K562 (cell line): ENCODE measurements at regions not wholly inside any gene's neighbourhood (a gene's known extent, or its start where the extent isn't known, plus 50 kb on each side); places are given as distances from the start of the nearest gene placed in this dataset.

ENCODE experiments used
- ATAC-seq: fragments of 200-7000 bp; cut with Tn5 transposase; 3 replicates; pipeline ENCODE4 v1.9.1; 2020; ENCODE audit warnings: moderate library complexity
- BruUV-seq: library from RNA; stranded (reverse); fragments of 400-500 nt; replicated peaks from 2 replicates; lab custom pipeline; 2021; lab: Mats Ljungman, UMichigan
- CTCF ChIA-PET: fragments of 300-600 bp; formaldehyde crosslinking; extraction: SDS; loops from one replicate; lab custom pipeline; 2021; ENCODE audit warnings: low intra/inter-chr PET ratio; lab: Yijun Ruan, JAX
- POLR2A ChIA-PET: fragments of 300-600, 350-650 bp; sonication (Branson Sonifier 250); formaldehyde crosslinking; extraction: SDS; loops from one replicate; lab custom pipeline; 2021; ENCODE audit warnings: antibody characterized with exemption, inconsistent platforms; lab: Yijun Ruan, JAX
- DNase-seq, 4 experiments: peaks; one replicate each; pipeline versions ENCODE4 v3.0.0 to v3.0.0-alpha.2; 2011 to 2018; ENCODE audit warnings: low spot score in 3 of 4, mixed read lengths in 3 of 4; ENCODE audit errors: extremely low read depth in 1 of 4
- FAIRE-seq: peaks from 2 replicates; lab custom pipeline; 2011; peaks lifted over from hg19 to GRCh38; lab: Jason Lieb, UNC
- H2AFZ ChIP-seq: 2 replicates; pipeline ENCODE4 v1.6.0; 2011; ENCODE audit warnings: low read depth, low read length, control low read depth, inconsistent platforms
- H3K27ac ChIP-seq: fragments of 200-600 bp; 3 replicates; pipeline ENCODE4 v1.8.0; 2011; ENCODE audit warnings: low read depth, mild to moderate bottlenecking, control low read depth, inconsistent platforms, low read length, moderate library complexity, mixed read lengths; ENCODE audit errors: extremely low read depth
- H3K27me3 ChIP-seq, 2 experiments: fragments of 300-600 bp in 1 of 2; 2 replicates in 1 of 2; 3 replicates in 1 of 2; pipeline versions ENCODE4 v1.6.0 to v1.8.0; 2011; ENCODE audit warnings: inconsistent platforms in 2 of 2, low read length in 2 of 2, mild to moderate bottlenecking in 1 of 2, mixed read lengths in 1 of 2, moderate library complexity in 1 of 2; ENCODE audit not compliant: control insufficient read depth in 2 of 2, insufficient read depth in 2 of 2
- H3K36me3 ChIP-seq: fragments of 300-600 bp; 3 replicates; pipeline ENCODE4 v1.8.0; 2011; ENCODE audit warnings: mild to moderate bottlenecking, low read length, inconsistent platforms; ENCODE audit not compliant: control insufficient read depth, insufficient read depth
- H3K4me1 ChIP-seq, 2 experiments: fragments of 200-600 bp in 1 of 2; replicated peaks in 1 of 2; 2 replicates in 1 of 2; 3 replicates in 1 of 2; pipeline versions ENCODE4 v1.5.1 to v1.8.0; 2011; ENCODE audit warnings: inconsistent platforms in 2 of 2, low read length in 2 of 2, mild to moderate bottlenecking in 1 of 2, mixed read lengths in 1 of 2, moderate library complexity in 1 of 2; ENCODE audit not compliant: control insufficient read depth in 2 of 2, insufficient read depth in 2 of 2
- H3K4me2 ChIP-seq: 2 replicates; pipeline ENCODE4 v1.6.1; 2011; ENCODE audit warnings: low read length, control low read depth, inconsistent platforms, mixed read lengths; ENCODE audit not compliant: insufficient read depth
- H3K4me3 ChIP-seq: fragments of 200-600 bp; sonication (generic), shearing (Covaris generic); 2 replicates; pipeline ENCODE4 v1.5.1; 2016; ENCODE audit warnings: control low read depth, inconsistent platforms
- H3K79me2 ChIP-seq: fragments of 200-600 bp; 3 replicates; pipeline ENCODE4 v1.8.0; 2011; ENCODE audit warnings: low read length, inconsistent platforms; ENCODE audit not compliant: control insufficient read depth, insufficient read depth
- H3K9ac ChIP-seq, 2 experiments: 2 replicates each; pipeline versions ENCODE4 v1.6.0 to v1.6.1; 2011; ENCODE audit warnings: low read depth in 2 of 2, low read length in 2 of 2, control low read depth in 1 of 2, inconsistent platforms in 1 of 2, mild to moderate bottlenecking in 1 of 2, mixed read lengths in 1 of 2; ENCODE audit not compliant: insufficient read depth in 1 of 2
- H3K9me1 ChIP-seq: one replicate; pipeline ENCODE4 v1.6.0; 2011; ENCODE audit warnings: inconsistent platforms, mild to moderate bottlenecking, low read length, moderate library complexity; ENCODE audit not compliant: control insufficient read depth, insufficient read depth
- H3K9me3 ChIP-seq: replicated peaks from 2 replicates; pipeline ENCODE4 v1.5.1; 2011; ENCODE audit warnings: low read depth, low read length, inconsistent platforms; ENCODE audit not compliant: control insufficient read depth, insufficient read depth
- H4K20me1 ChIP-seq: replicated peaks from 2 replicates; pipeline ENCODE4 v1.6.1; 2011; ENCODE audit warnings: low read length, inconsistent platforms, mixed read lengths; ENCODE audit not compliant: control insufficient read depth, insufficient read depth
- RBM17 ChIP-seq: fragments of 200-400 bp; formaldehyde crosslinking; IDR thresholded peaks from 2 replicates; pipeline ENCODE4 v1.6.1; 2017; ENCODE audit warnings: low read depth, mild to moderate bottlenecking, low read length, borderline replicate concordance
- XRCC3 ChIP-seq: fragments of 450-650 bp; IDR thresholded peaks from 2 replicates; pipeline ENCODE4 v1.6.1; 2017; ENCODE audit warnings: mild to moderate bottlenecking, moderate library complexity
- ZSCAN29 ChIP-seq: fragments of 450-650 bp; IDR thresholded peaks from 2 replicates; pipeline ENCODE4 v1.6.1; 2017
- WGBS: fragments of 100-300 bp; shearing (Covaris generic); methylation state at CpG from one replicate; pipeline ENCODE4 v1.1.6; 2016; ENCODE audit warnings: low coverage, mixed read lengths; ENCODE audit not compliant: insufficient coverage; ENCODE audit errors: missing lambda C conversion rate; 5-methylcytosine and 5-hydroxymethylcytosine counted together
- in situ Hi-C: fragments of 300-500 bp; cut with MboI; formaldehyde crosslinking; loops from 4 replicates; pipeline ENCODE4 v1.15.0; 2018; ENCODE audit warnings: inconsistent platforms, mixed read lengths
- intact Hi-C: fragments of 100-400 bp; cut with micrococcal nuclease; formaldehyde crosslinking; loops from 2 replicates; pipeline ENCODE4 v1.14.2; 2022

GRCh38 chr4:133869486-133869885, 332.1 kb downstream of the PABPC4L start:
- no peaks in the 10 kb centered on the region for H3K4me1 ChIP-seq
- H3K9me1 ChIP-seq: no peaks in the 10 kb centered on the region
- DNase-seq (no peak), FAIRE-seq (no peak), ATAC-seq (no peak)
- no peaks in the 10 kb centered on the region for H3K27me3 ChIP-seq
- no peaks in the 10 kb centered on the region for H3K9me3 ChIP-seq
- ChIA-PET CTCF (no interaction called here), POLR2A (no interaction called here)
- H3K4me2 ChIP-seq: no peak overlapping the region
- H3K36me3 ChIP-seq: no peaks in the 10 kb centered on the region
- H2AFZ ChIP-seq: no peak overlapping the region
- intact Hi-C loops (no loop called here), in situ Hi-C loops (no loop called here)
- H3K27ac ChIP-seq: no peak overlapping the region
- TF ChIP-seq ZSCAN29: no peak
- BruUV-seq: no TSS peak
- no peaks in the 10 kb centered on the region for H3K79me2 ChIP-seq
- H4K20me1 ChIP-seq: no peaks in the 10 kb centered on the region
- 9% methylated on average over 3 of the region's 3 CpGs for WGBS
- H3K4me3 ChIP-seq: no peak overlapping the region
- H3K9ac ChIP-seq: no peak overlapping the region

GRCh38 chr4:133868856-133869255, 332.7 kb downstream of the PABPC4L start:
- Histone ChIP-seq H2AFZ (no peak overlapping the region), H3K4me3 (no peak overlapping the region), H3K79me2 (no peaks in the 10 kb centered on the region), H3K27ac (no peak overlapping the region), H3K9me1 (no peaks in the 10 kb centered on the region), H3K27me3 (no peaks in the 10 kb centered on the region), H3K36me3 (no peaks in the 10 kb centered on the region), H3K4me1 (no peaks in the 10 kb centered on the region), H3K4me2 (no peak overlapping the region), H4K20me1 (no peaks in the 10 kb centered on the region), H3K9me3 (no peaks in the 10 kb centered on the region), H3K9ac (no peak overlapping the region)
- 5% methylated on average over 4 of the region's 4 CpGs for WGBS
- POLR2A ChIA-PET: no interaction called here
- DNase-seq: no peak
- no TSS peak for BruUV-seq
- FAIRE-seq: no peak
- CTCF ChIA-PET: no interaction called here
- TF ChIP-seq XRCC3 (no peak), RBM17 (no peak)
- ATAC-seq: no peak
- intact Hi-C loops: no loop called here
- in situ Hi-C loops: no loop called here
